ENCODE measurements at regions not wholly inside any gene's neighbourhood (a gene's known extent, or its start where the extent isn't known, plus 50 kb on each side); places are given as distances from the start of the nearest gene placed in this dataset.

GRCh38 chr10:105509517-105509916 lies 868.4 kb downstream of the SORCS3 start:
- Histone ChIP-seq H3K36me3 (no peaks in the 10 kb centered on the region), H3K9me3 (no peaks in the 10 kb centered on the region), H3K4me3 (no peak overlapping the region), H3K27me3 (no peaks in the 10 kb centered on the region), H3K27ac (no peak overlapping the region), H3K4me1 (no peaks in the 10 kb centered on the region)
- intact Hi-C loops (cut with DNase I; ENCODE audit: low total_unique reads) = no loop called here
- no peak for DNase-seq
- no peak for TF ChIP-seq CTCF (IDR thresholded peaks at IDR 0.05)

DNA sequence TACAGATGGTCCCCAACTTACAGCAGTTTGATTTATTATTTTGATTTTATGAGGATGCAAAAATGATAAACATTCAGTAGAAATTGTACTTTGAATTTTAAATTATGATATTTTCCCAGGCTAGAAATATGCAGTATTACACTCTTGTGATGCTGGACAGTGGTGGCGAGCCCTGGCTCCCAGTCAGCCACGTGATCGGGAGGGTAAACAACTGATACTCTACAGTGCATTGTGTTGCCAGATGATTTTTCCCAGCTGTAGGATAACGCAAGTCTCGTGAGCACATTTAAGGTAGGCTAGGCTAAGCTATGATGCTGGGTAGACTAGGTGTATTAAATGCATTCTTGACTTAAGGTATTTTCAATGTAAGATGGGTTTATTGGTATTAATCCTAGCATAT lies 865.2 kb downstream of the SORCS3 start:
- intact Hi-C loops (cut with DNase I; ENCODE audit: low total_unique reads) = no loop called here
- H3K4me3 ChIP-seq = no peak overlapping the region
- H3K36me3 ChIP-seq = no peaks in the 10 kb centered on the region
- no peaks in the 10 kb centered on the region for H3K9me3 ChIP-seq
- TF ChIP-seq CTCF (IDR thresholded peaks at IDR 0.05) = no peak
- no peaks in the 10 kb centered on the region for H3K4me1 ChIP-seq
- no peak for DNase-seq
- no peak overlapping the region for H3K27ac ChIP-seq
- H3K27me3 ChIP-seq = no peaks in the 10 kb centered on the region

GRCh38 chr10:105503714-105504113 lies 862.6 kb downstream of the SORCS3 start:
- intact Hi-C loops (cut with DNase I; ENCODE audit: low total_unique reads) = no loop called here
- Histone ChIP-seq H3K36me3 (no peaks in the 10 kb centered on the region), H3K27ac (no peak overlapping the region), H3K27me3 (no peaks in the 10 kb centered on the region), H3K4me1 (no peaks in the 10 kb centered on the region), H3K4me3 (no peak overlapping the region), H3K9me3 (no peaks in the 10 kb centered on the region)
- no peak for TF ChIP-seq CTCF (IDR thresholded peaks at IDR 0.05)
- no peak for DNase-seq

DNA sequence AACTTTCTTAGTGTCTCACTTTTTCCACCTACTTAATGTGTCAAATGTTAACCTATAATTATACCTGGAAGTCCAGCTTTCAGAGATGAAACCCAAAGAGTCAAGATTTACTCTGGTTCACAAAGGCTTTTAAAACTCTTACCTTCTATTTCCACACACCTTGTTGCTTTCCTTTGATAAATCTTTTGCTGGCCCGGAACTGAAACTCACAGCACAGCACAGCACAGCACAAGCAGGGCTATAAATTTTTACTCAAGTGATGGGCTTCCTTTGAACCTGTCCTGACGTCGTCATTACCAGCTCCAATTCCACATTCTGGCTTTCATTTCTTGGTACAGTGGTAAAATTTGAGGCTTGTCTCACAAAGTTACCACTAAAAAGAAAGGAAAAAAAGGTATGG lies 861.0 kb downstream of the SORCS3 start:
- no peak overlapping the region for H3K27ac ChIP-seq
- DNase-seq = no peak
- H3K27me3 ChIP-seq = no peaks in the 10 kb centered on the region
- H3K4me3 ChIP-seq = no peak overlapping the region
- no peaks in the 10 kb centered on the region for H3K36me3 ChIP-seq
- intact Hi-C loops (cut with DNase I; ENCODE audit: low total_unique reads) = no loop called here
- no peaks in the 10 kb centered on the region for H3K4me1 ChIP-seq
- H3K9me3 ChIP-seq = no peaks in the 10 kb centered on the region
- TF ChIP-seq CTCF (IDR thresholded peaks at IDR 0.05) = no peak

DNA sequence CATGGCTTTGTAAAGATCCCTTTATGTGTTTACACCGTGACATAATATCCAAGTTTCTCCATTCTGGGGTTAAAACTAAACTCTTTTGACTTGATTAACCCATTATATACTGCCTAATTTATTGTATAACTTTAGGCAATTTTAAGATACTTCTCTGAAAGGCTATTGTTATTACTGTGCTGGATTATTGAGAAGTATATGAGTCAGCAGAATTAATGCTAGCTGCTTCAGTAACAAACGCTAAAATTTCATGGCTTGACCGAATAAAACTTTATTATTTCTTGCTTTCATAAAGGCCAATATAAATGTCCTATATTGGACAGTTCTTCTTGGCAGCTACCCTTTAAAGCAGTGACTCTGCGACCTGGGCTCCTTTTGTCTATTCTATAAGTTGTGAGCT lies 853.9 kb downstream of the SORCS3 start:
- intact Hi-C loops (cut with DNase I; ENCODE audit: low total_unique reads) = no loop called here
- Histone ChIP-seq H3K36me3 (no peaks in the 10 kb centered on the region), H3K27me3 (no peaks in the 10 kb centered on the region), H3K4me1 (no peaks in the 10 kb centered on the region), H3K9me3 (no peaks in the 10 kb centered on the region), H3K4me3 (no peak overlapping the region), H3K27ac (no peak overlapping the region)
- DNase-seq = no peak
- TF ChIP-seq CTCF (IDR thresholded peaks at IDR 0.05) = no peak

- no peaks in the 10 kb centered on the region for H3K36me3 ChIP-seq
- no peak for TF ChIP-seq CTCF (IDR thresholded peaks at IDR 0.05)
- no peaks in the 10 kb centered on the region for H3K4me1 ChIP-seq
- H3K27me3 ChIP-seq = no peaks in the 10 kb centered on the region
- no peaks in the 10 kb centered on the region for H3K9me3 ChIP-seq
- no peak overlapping the region for H3K4me3 ChIP-seq
- H3K27ac ChIP-seq = no peak overlapping the region
- no peak for DNase-seq
- intact Hi-C loops (cut with DNase I; ENCODE audit: low total_unique reads) = no loop called here
These were observed 853.2 kb downstream of the SORCS3 start for GRCh38 chr10:105494303-105494702.

Data from tibial artery (tissue), 4 donors.